CD4-positive, alpha-beta T cell (primary cell): ENCODE measurements at regions not wholly inside any gene's neighbourhood (a gene's known extent, or its start where the extent isn't known, plus 50 kb on each side); places are given as distances from the start of the nearest gene placed in this dataset.
"Not testable (repeated sequence)": the region's sequence is repeated elsewhere in the genome, so short reads cannot be mapped to it uniquely, and the experiment has no call there.

Experiments used
- ATAC-seq: fragments of 200-7000 bp; cut with Tn5 transposase; one replicate; pipeline ENCODE4 v1.10.0; 2022; ENCODE audit warnings: mild to moderate bottlenecking; ENCODE audit not compliant: poor library complexity
- CTCF ChIA-PET: fragments of 350-600 bp; sonication (Branson Sonifier 250); formaldehyde crosslinking; loops from one replicate; lab custom pipeline; 2021; ENCODE audit warnings: antibody characterized with exemption, inconsistent platforms; lab: Charles Lee
- POLR2A ChIA-PET: fragments of 350-600 bp; sonication (Branson Sonifier 250); formaldehyde crosslinking; loops from one replicate; lab custom pipeline; 2021; ENCODE audit warnings: antibody characterized with exemption, inconsistent platforms; lab: Charles Lee
- DNase-seq, 14 experiments: peaks; one replicate each; pipeline ENCODE4 v3.0.0-alpha.2; 2013 to 2020; ENCODE audit warnings: mixed read lengths in 2 of 14
- H3K27ac ChIP-seq, 2 donors: one replicate each; pipeline versions ENCODE4 v1.5.1 to v1.7.0; 2013; ENCODE audit warnings: low read length in 2 of 2, low read depth in 1 of 2, mild to moderate bottlenecking in 1 of 2
- H3K27me3 ChIP-seq, 2 experiments: 1 replicate in 1 of 2; 2 replicates in 1 of 2; pipeline versions ENCODE4 v1.6.1 to v1.7.0; 2013; ENCODE audit warnings: low read length in 2 of 2, control low read depth in 1 of 2, mild to moderate bottlenecking in 1 of 2, moderate library complexity in 1 of 2; ENCODE audit not compliant: insufficient read depth in 2 of 2, control insufficient read depth in 1 of 2
- H3K36me3 ChIP-seq: one replicate; pipeline ENCODE4 v1.6.1; 2013; ENCODE audit warnings: low read length, control low read depth; ENCODE audit not compliant: insufficient read depth
- H3K4me1 ChIP-seq: one replicate; pipeline ENCODE4 v1.6.1; 2013; ENCODE audit warnings: low read length, control low read depth; ENCODE audit not compliant: insufficient read depth
- H3K4me3 ChIP-seq: one replicate; pipeline ENCODE4 v1.5.1; 2013; ENCODE audit warnings: mild to moderate bottlenecking, low read length, moderate library complexity
- H3K9me3 ChIP-seq, 2 experiments: 1 replicate in 1 of 2; 2 replicates in 1 of 2; pipeline versions ENCODE4 v1.6.1 to v1.7.0; 2013; ENCODE audit warnings: low read length in 2 of 2, mild to moderate bottlenecking in 2 of 2, control low read depth in 1 of 2, moderate library complexity in 1 of 2; ENCODE audit not compliant: control insufficient read depth in 1 of 2, insufficient read depth in 1 of 2
- H3K27ac Mint-ChIP-seq: one replicate; pipeline ENCODE4 v1.8.0; 2020; ENCODE audit warnings: mixed read lengths
- H3K27me3 Mint-ChIP-seq: one replicate; pipeline ENCODE4 v1.8.0; 2021; ENCODE audit warnings: mixed read lengths
- H3K36me3 Mint-ChIP-seq: one replicate; pipeline ENCODE4 v1.8.0; 2021; ENCODE audit warnings: low read depth, mixed read lengths
- H3K4me1 Mint-ChIP-seq: one replicate; pipeline ENCODE4 v1.8.0; 2021; ENCODE audit warnings: low read depth, mixed read lengths
- H3K4me3 Mint-ChIP-seq: one replicate; pipeline ENCODE4 v1.8.0; 2020; ENCODE audit warnings: mild to moderate bottlenecking, mixed read lengths
- H3K9me3 Mint-ChIP-seq: one replicate; pipeline ENCODE4 v1.8.0; 2020; ENCODE audit warnings: mixed read lengths
- CTCF ChIP-seq: fragments of 200-600 bp; IDR thresholded peaks from one replicate; pipeline ENCODE4 v1.8.0; 2022; ENCODE audit warnings: antibody characterized with exemption, mild to moderate bottlenecking
- intact Hi-C, 2 experiments: fragments of 100-400 bp; cut with DNase I in 1 of 2; cut with micrococcal nuclease in 1 of 2; formaldehyde crosslinking; loops; one replicate each; pipeline versions ENCODE4 v1.15.1 to v1.9.0; 2023 to 2025; cut with DNase I, micrococcal nuclease

- H3K9me3 ChIP-seq, result no peaks in the 10 kb centered on the region
- CTCF ChIA-PET, result interaction anchor here (0.7 kb wide), 1 partner anchor 428 kb away, joined by 4 read pairs; no protein-coding TSS in a partner anchor
- Mint-ChIP-seq H3K27ac (no peak overlapping the region), H3K9me3 (peaks cover 3% of the 10 kb centered on the region), H3K4me1 (no peaks in the 10 kb centered on the region), H3K4me3 (no peak overlapping the region), H3K36me3 (no peaks in the 10 kb centered on the region), H3K27me3 (peaks cover 6% of the 10 kb centered on the region)
- intact Hi-C loops, result loop anchor here (1.0 to 10.0 kb wide), 8 partner anchors 90 to 429 kb away; no protein-coding TSS in a partner anchor
- H3K27ac ChIP-seq, result no peak overlapping the region
- no peaks in the 10 kb centered on the region for H3K4me1 ChIP-seq
- peak; percentile 86 for TF ChIP-seq CTCF
- POLR2A ChIA-PET, result no interaction called here
- ATAC-seq (peak; percentile 55), DNase-seq (peak; percentile 48 to 77 (median 60))
- no peaks in the 10 kb centered on the region for H3K36me3 ChIP-seq
- no peaks in the 10 kb centered on the region for H3K27me3 ChIP-seq
- H3K4me3 ChIP-seq, result no peak overlapping the region
These were observed 99.0 kb upstream of the SLC1A3 start for GRCh38 chr5:36507332-36507952.

GRCh38 chr5:36508331-36508730 is 98.1 kb upstream of the SLC1A3 start:
- H3K4me3 ChIP-seq, H3K4me1 ChIP-seq, H3K9me3 Mint-ChIP-seq, CTCF ChIA-PET, ATAC-seq, H3K9me3 ChIP-seq, H3K4me1 Mint-ChIP-seq, POLR2A ChIA-PET, H3K36me3 Mint-ChIP-seq, H3K4me3 Mint-ChIP-seq, H3K27me3 ChIP-seq, H3K27ac ChIP-seq, H3K36me3 ChIP-seq, H3K27ac Mint-ChIP-seq, H3K27me3 Mint-ChIP-seq: not testable (repeated sequence)
- peak in 1 of 14 experiments; percentile 3 for DNase-seq
- intact Hi-C loops, result loop anchor here (5.0 to 10.0 kb wide), 5 partner anchors 91 to 426 kb away; no protein-coding TSS in a partner anchor

GRCh38 chr5:36513647-36514046 is 92.8 kb upstream of the SLC1A3 start:
- H3K9me3 Mint-ChIP-seq, H3K4me3 ChIP-seq, H3K36me3 ChIP-seq, DNase-seq, intact Hi-C loops, ATAC-seq, H3K36me3 Mint-ChIP-seq, H3K27ac Mint-ChIP-seq, CTCF ChIA-PET, POLR2A ChIA-PET, H3K27ac ChIP-seq, H3K9me3 ChIP-seq, H3K4me1 Mint-ChIP-seq, H3K27me3 ChIP-seq, H3K4me3 Mint-ChIP-seq, H3K4me1 ChIP-seq: not testable (repeated sequence)
- peaks cover 16% of the 10 kb centered on the region for H3K27me3 Mint-ChIP-seq

GRCh38 chr5:36519881-36520280 is 86.5 kb upstream of the SLC1A3 start:
- H3K27ac ChIP-seq, result no peak overlapping the region
- peaks cover 6% of the 10 kb centered on the region for H3K9me3 Mint-ChIP-seq
- DNase-seq (no peak), ATAC-seq (no peak)
- H3K27ac Mint-ChIP-seq, result no peak overlapping the region
- intact Hi-C loops, result no loop called here
- no peaks in the 10 kb centered on the region for H3K36me3 Mint-ChIP-seq
- H3K27me3 ChIP-seq, result no peaks in the 10 kb centered on the region
- H3K4me1 Mint-ChIP-seq, result no peaks in the 10 kb centered on the region
- POLR2A ChIA-PET, result no interaction called here
- H3K4me3 ChIP-seq, result no peak overlapping the region
- TF ChIP-seq CTCF, result no peak
- no peak overlapping the region for H3K4me3 Mint-ChIP-seq
- H3K36me3 ChIP-seq, result no peaks in the 10 kb centered on the region
- CTCF ChIA-PET, result no interaction called here
- no peaks in the 10 kb centered on the region for H3K9me3 ChIP-seq
- peaks cover 9% of the 10 kb centered on the region for H3K27me3 Mint-ChIP-seq
- no peaks in the 10 kb centered on the region for H3K4me1 ChIP-seq
